Fibroblast of villous mesenchyme (primary cell): ENCODE measurements at regions not wholly inside any gene's neighbourhood (a gene's known extent, or its start where the extent isn't known, plus 50 kb on each side); places are given as distances from the start of the nearest gene placed in this dataset.

Experiments used
- DNase-seq: peaks from one replicate; pipeline ENCODE4 v3.0.0-alpha.2; 2010; ENCODE audit warnings: low read depth
- H3K4me3 ChIP-seq: 2 replicates; pipeline ENCODE4 v1.5.1; 2011; ENCODE audit warnings: low read depth, mild to moderate bottlenecking, low read length
- TF ChIP-seq, protein P1 (sequence below): IDR thresholded peaks from 2 replicates; pipeline ENCODE4 v1.5.1; 2012; ENCODE audit warnings: low read depth, mild to moderate bottlenecking, low read length; ENCODE audit not compliant: insufficient read depth

DNA sequence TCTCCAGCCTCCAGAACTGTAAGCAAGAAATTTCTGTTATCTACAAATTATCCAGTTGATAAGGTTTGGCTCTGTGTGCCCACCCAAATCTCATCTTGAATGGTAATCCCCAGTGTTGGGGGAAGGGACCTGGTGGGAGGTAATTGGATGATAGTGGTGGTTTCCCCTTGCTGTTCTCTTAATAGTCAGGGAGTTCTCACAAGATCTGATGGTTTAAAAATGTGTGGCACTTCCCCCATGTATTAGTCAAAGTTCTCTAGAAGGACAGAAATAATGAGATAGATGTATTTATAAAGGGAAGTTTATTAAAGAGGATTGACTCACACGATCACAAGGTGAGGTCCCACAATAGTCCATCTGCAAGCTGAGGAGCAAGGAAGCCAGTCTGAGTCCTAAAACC, 56.2 kb upstream of the APBB1IP start:
- H3K4me3 ChIP-seq, result no peak overlapping the region
- DNase-seq, result no peak
- TF ChIP-seq, protein P1, sequence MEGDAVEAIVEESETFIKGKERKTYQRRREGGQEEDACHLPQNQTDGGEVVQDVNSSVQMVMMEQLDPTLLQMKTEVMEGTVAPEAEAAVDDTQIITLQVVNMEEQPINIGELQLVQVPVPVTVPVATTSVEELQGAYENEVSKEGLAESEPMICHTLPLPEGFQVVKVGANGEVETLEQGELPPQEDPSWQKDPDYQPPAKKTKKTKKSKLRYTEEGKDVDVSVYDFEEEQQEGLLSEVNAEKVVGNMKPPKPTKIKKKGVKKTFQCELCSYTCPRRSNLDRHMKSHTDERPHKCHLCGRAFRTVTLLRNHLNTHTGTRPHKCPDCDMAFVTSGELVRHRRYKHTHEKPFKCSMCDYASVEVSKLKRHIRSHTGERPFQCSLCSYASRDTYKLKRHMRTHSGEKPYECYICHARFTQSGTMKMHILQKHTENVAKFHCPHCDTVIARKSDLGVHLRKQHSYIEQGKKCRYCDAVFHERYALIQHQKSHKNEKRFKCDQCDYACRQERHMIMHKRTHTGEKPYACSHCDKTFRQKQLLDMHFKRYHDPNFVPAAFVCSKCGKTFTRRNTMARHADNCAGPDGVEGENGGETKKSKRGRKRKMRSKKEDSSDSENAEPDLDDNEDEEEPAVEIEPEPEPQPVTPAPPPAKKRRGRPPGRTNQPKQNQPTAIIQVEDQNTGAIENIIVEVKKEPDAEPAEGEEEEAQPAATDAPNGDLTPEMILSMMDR, result no peak

GRCh38 chr10:26384600-26384999, 53.5 kb upstream of the APBB1IP start:
- TF ChIP-seq, protein P1, result no peak
- DNase-seq, result no peak

GRCh38 chr10:26385443-26385842, 52.7 kb upstream of the APBB1IP start:
- no peak overlapping the region for H3K4me3 ChIP-seq
- TF ChIP-seq, protein P1, result no peak
- DNase-seq, result no peak

More at GRCh38 chr10:26384600-26384999, 53.5 kb upstream of the APBB1IP start:
- H3K4me3 ChIP-seq, result no peak overlapping the region

DNA sequence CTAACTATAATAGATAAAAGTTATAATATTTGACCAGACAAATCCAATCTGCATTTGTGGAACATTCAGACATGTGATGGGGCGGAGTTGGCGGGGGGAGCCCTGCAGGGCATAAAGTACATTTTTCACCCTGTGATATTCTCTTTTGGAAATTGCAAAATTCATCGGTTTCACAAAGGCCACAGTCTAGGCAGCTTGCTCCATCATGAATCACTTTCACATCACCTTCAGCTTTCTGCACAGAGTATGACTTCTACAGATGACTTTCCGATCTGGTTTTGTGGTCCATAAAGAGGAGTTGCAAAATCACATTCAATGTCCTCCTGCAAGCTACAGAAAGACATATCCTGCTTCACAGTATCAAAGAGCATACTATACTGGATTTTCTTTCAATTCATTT, 51.4 kb upstream of the APBB1IP start:
- H3K4me3 ChIP-seq, result no peak overlapping the region
- TF ChIP-seq, protein P1, result no peak
- no peak for DNase-seq
